Smooth muscle cell (in vitro differentiated cells): ENCODE measurements at regions not wholly inside any gene's neighbourhood (a gene's known extent, or its start where the extent isn't known, plus 50 kb on each side); places are given as distances from the start of the nearest gene placed in this dataset.

Source experiments
- DNase-seq: peaks from one replicate; lab custom pipeline; 2025; ENCODE audit not compliant: unreplicated experiment; lab: John Stamatoyannopoulos, UW
- H2AFZ ChIP-seq: fragments of 200-600 bp; sonication (generic); 2 replicates; pipeline ENCODE4 v1.6.0; 2016; ENCODE audit warnings: antibody characterized with exemption, low read depth, mild to moderate bottlenecking
- H3F3A ChIP-seq: fragments of 200-600 bp; sonication (generic); 2 replicates; pipeline ENCODE4 v1.6.0; 2017; ENCODE audit warnings: antibody characterized with exemption, low read depth
- H3K27ac ChIP-seq: fragments of 200-600 bp; sonication (generic); 2 replicates; pipeline ENCODE4 v1.5.1; 2016; ENCODE audit warnings: low read depth, mild to moderate bottlenecking
- H3K27me3 ChIP-seq: fragments of 200-600 bp; sonication (generic); 2 replicates; pipeline ENCODE4 v1.6.1; 2016; ENCODE audit warnings: low read depth, mild to moderate bottlenecking
- H3K36me3 ChIP-seq: fragments of 200-600 bp; sonication (generic); 2 replicates; pipeline ENCODE4 v1.5.1; 2016; ENCODE audit warnings: low read depth
- H3K4me1 ChIP-seq: fragments of 200-600 bp; sonication (generic); 2 replicates; pipeline ENCODE4 v1.5.1; 2016; ENCODE audit warnings: low read depth
- H3K4me2 ChIP-seq: fragments of 200-600 bp; sonication (generic); 2 replicates; pipeline ENCODE4 v1.6.0; 2016; ENCODE audit warnings: mild to moderate bottlenecking
- H3K4me3 ChIP-seq: fragments of 200-600 bp; sonication (generic); 2 replicates; pipeline ENCODE4 v1.5.1; 2016; ENCODE audit warnings: mild to moderate bottlenecking
- H3K79me2 ChIP-seq: fragments of 200-600 bp; sonication (generic); 2 replicates; pipeline ENCODE4 v1.6.0; 2016; ENCODE audit warnings: low read depth, mild to moderate bottlenecking
- H3K9ac ChIP-seq: fragments of 200-600 bp; sonication (generic); 2 replicates; pipeline ENCODE4 v1.6.0; 2016; ENCODE audit warnings: low read depth
- H3K9me3 ChIP-seq: fragments of 200-600 bp; sonication (generic); replicated peaks from 2 replicates; pipeline ENCODE4 v1.5.1; 2016; ENCODE audit warnings: low read depth
- H4K20me1 ChIP-seq: fragments of 200-600 bp; sonication (generic); 2 replicates; pipeline ENCODE4 v1.6.0; 2016; ENCODE audit warnings: low read depth
- CTCF ChIP-seq: fragments of 200-600 bp; sonication (generic); IDR thresholded peaks from 2 replicates; pipeline ENCODE4 v1.5.1; 2017; ENCODE audit warnings: borderline replicate concordance, mild to moderate bottlenecking, antibody characterized with exemption; ENCODE audit not compliant: insufficient read depth, poor library complexity, severe bottlenecking
- WGBS: methylation state at CpG from one replicate; pipeline ENCODE4 v1.1.7; 2016; ENCODE audit warnings: low lambda C conversion rate; 5-methylcytosine and 5-hydroxymethylcytosine counted together

GRCh38 chr7:84379446-84379845 lies 184.9 kb upstream of the SEMA3A start:
- Histone ChIP-seq H3K4me3 (no peak overlapping the region), H3K9ac (no peak overlapping the region), H3F3A (no peaks in the 10 kb centered on the region), H3K4me1 (no peaks in the 10 kb centered on the region), H3K27me3 (no peaks in the 10 kb centered on the region), H3K9me3 (no peaks in the 10 kb centered on the region), H3K36me3 (no peaks in the 10 kb centered on the region), H4K20me1 (no peaks in the 10 kb centered on the region), H3K79me2 (no peaks in the 10 kb centered on the region), H3K27ac (no peak overlapping the region), H3K4me2 (no peak overlapping the region), H2AFZ (no peak overlapping the region)
- TF ChIP-seq CTCF = no peak
- WGBS = 93% methylated on average over 1 of the region's 1 CpG
- no peak for DNase-seq

- Histone ChIP-seq H3K79me2 (no peaks in the 10 kb centered on the region), H3K4me1 (peaks cover 17% of the 10 kb centered on the region), H3F3A (peaks cover 7% of the 10 kb centered on the region), H3K4me3 (no peak overlapping the region), H3K9ac (peak overlapping the region; percentile 33), H3K36me3 (no peaks in the 10 kb centered on the region), H4K20me1 (no peaks in the 10 kb centered on the region), H3K9me3 (no peaks in the 10 kb centered on the region), H3K4me2 (peak overlapping the region; percentile 32), H3K27me3 (no peaks in the 10 kb centered on the region), H2AFZ (no peak overlapping the region), H3K27ac (peak overlapping the region; percentile 84)
- 79% methylated on average over 4 of the region's 4 CpGs for WGBS
- no peak for DNase-seq
- no peak for TF ChIP-seq CTCF
Observed at GRCh38 chr7:84372712-84373111, 178.1 kb upstream of the SEMA3A start.

GRCh38 chr7:84372155-84372621 lies 177.6 kb upstream of the SEMA3A start:
- Histone ChIP-seq H3K9ac (peak overlapping the region; percentile 54), H3K4me2 (peak overlapping the region; percentile 69), H3K79me2 (no peaks in the 10 kb centered on the region), H3K4me1 (peaks cover 17% of the 10 kb centered on the region), H2AFZ (no peak overlapping the region), H3K9me3 (no peaks in the 10 kb centered on the region), H3F3A (peaks cover 7% of the 10 kb centered on the region), H3K36me3 (no peaks in the 10 kb centered on the region), H4K20me1 (no peaks in the 10 kb centered on the region), H3K27me3 (no peaks in the 10 kb centered on the region), H3K27ac (peak overlapping the region; percentile 84), H3K4me3 (no peak overlapping the region)
- TF ChIP-seq CTCF = no peak
- no peak for DNase-seq
- whole genome bisulfite sequencing = 23% methylated on average over 3 of the region's 3 CpGs

GRCh38 chr7:84370114-84370513 lies 175.5 kb upstream of the SEMA3A start:
- no peak for DNase-seq
- TF ChIP-seq CTCF = no peak
- peak overlapping the region; percentile 14 for H3K4me2 ChIP-seq
- 44% methylated on average over 2 of the region's 2 CpGs for WGBS
- peaks cover 17% of the 10 kb centered on the region for H3K4me1 ChIP-seq
- no peaks in the 10 kb centered on the region for H3K9me3 ChIP-seq
- no peaks in the 10 kb centered on the region for H3K27me3 ChIP-seq
- H4K20me1 ChIP-seq = no peaks in the 10 kb centered on the region
- H3K27ac ChIP-seq = no peak overlapping the region
- H2AFZ ChIP-seq = no peak overlapping the region
- no peak overlapping the region for H3K4me3 ChIP-seq
- no peak overlapping the region for H3K9ac ChIP-seq
- no peaks in the 10 kb centered on the region for H3K36me3 ChIP-seq
- peaks cover 7% of the 10 kb centered on the region for H3F3A ChIP-seq
- H3K79me2 ChIP-seq = no peaks in the 10 kb centered on the region
